ENCODE measurements at regions not wholly inside any gene's neighbourhood (a gene's known extent, or its start where the extent isn't known, plus 50 kb on each side); places are given as distances from the start of the nearest gene placed in this dataset.

DNA sequence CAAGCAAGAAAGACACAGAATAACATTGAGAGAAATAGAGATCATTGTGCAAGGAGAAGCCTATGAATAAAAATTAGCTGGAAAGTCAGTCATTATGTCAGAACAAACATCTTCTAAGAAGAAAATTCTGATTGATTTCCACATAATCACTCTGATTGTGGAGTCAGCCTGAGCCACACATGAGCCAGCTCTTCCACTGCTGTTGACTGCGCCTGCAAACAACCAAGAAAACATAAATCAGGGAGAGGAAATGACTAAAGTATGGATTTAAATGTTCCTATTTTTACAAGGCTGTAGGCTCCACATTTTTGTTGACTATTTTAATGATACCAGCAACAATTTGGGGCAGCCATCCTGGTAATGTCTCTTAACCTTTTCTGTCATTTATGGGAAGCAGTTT is 962.3 kb downstream of the EFNB2 start:
- DNase-seq, result no peak

DNA sequence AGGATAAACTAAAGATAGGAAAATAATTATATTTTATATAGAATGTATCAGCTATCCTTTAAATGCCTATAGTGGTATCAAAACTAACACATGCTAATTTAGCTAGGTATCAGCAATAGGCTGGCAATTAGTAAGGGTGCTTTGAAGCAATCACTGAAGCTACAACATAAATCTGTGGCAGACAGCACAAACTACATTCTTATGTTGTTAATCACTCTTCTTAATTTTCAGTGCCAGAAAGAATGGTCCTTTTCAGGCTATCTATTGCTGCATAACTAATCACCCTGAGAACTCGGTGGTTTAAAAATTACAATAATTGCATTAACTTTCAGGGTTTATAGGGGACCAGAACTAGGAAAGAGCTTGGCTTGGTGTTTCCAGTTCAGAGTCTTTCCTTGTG is 963.1 kb downstream of the EFNB2 start:
- DNase-seq, result no peak

DNA sequence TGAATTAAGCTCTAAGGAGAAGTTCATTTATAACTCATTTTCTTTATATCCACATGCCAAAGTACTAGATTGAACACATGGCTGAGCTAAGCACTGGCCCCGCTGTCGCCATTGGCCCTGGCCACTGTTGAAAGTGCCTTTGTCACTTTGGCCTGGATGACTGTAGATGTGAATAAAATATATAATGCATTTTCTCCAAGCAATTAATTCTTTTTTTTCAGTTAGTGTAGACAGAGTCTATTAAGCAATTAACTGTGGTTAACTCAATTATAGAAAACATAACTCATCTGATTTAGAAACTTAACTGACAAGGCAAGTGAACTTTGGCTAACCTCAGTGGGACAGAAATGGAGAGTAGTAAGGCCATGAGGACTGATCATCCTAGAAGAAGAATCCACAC is 965.6 kb downstream of the EFNB2 start:
- no peak for DNase-seq

- DNase-seq, result no peak
Observed at GRCh38 chr13:105567951-105568525, 967.4 kb downstream of the EFNB2 start.

- DNase-seq, result no peak
Observed at GRCh38 chr13:105565136-105565727, 970.2 kb downstream of the EFNB2 start.

DNA sequence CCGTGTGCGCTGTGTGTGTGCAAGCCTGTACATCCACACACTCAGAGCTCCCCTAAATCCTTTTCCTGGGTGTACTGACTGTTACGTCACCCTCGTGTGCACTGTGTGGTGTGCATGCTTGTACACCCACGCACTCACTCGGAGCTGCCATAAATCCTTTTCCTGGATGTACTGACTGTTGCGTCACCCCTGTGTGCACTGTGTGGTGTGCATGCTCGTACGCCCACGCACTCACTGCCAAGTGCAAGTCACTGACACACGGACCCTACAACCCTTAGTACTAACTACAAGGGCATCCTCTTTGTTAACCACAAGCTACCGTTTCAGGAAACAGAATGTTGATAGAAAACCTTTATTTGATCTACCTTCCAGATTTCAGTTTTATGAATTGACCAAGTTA is 983.4 kb downstream of the EFNB2 start:
- no peak for DNase-seq

GRCh38 chr13:105547851-105548250 is 987.6 kb downstream of the EFNB2 start:
- DNase-seq, result no peak

DNA sequence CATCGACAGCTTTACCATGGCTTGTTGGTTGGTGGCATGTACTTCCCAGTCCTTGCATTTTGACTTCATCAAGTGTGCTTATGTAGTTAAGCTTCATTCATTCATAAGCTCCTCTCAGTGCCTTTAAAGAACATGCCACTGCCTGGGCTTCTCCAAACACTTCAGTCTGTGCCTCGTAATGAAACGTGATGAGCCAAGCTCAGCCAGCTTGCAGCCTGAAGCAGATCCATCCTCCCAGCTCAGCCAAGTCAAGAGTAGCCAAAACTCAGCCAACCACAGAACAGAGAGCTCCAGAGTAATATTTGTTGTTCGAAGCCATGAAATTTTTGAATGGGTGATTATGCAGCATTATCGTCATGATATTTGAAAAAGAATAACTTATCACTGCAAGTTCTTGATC is 989.7 kb downstream of the EFNB2 start:
- no peak for DNase-seq

DNA sequence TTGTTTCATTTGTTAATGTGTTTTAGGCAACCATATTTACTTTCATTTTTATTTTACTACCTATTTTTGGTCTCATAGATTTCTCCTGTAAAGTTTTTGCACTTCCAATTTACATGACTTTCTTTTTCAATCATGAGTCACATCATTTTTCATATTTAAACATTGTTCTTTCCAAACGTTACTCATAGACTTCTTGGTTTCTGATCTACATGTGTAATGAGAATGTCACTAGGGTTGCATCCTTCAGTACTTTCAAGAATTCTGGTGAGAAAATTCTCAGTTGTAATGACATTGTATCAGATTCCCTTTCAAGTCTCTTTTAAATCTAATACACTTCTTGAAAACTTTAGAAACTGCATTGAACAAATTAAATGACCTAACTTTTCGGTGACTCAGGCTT is 991.7 kb downstream of the EFNB2 start:
- DNase-seq, result no peak

- DNase-seq, result no peak
Observed at GRCh38 chr13:105541565-105541964, 993.9 kb downstream of the EFNB2 start.

DNA sequence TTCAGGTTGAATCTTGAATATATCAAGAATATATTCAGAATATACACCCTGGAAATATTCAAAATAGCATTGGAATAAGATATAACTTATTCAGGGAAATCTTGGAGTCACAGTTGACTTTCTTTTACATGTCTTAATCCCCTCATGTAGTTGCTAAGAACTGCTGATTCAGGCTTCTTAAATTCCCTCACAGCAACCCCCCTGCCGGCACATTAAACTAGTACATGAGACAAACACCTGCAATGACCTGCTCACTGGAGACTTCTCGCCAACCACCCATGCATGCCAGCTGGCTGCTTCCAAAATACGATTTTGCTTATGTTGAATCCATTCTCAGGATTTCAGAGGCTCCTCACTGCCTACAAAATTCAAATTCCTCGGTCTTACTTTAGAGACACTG is 997.1 kb downstream of the EFNB2 start:
- no peak for DNase-seq

DNA sequence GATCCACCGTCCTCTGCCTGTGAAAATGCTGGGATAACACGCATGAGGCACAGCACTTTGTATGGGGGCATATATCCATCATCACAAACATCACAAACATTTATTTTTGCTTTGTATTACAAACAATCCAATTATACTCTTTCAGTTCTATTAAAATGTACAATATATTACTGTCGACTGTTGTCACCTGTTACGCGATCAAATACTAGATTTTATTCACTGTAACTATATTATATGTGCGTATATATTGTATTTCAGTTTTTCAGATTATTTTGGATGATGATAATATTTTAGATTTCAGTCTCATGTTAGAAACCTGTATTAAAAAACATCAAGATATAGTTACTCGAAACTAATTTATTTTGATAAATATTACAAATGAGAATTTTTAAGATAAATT is 998.3 kb downstream of the EFNB2 start:
- no peak for DNase-seq

DNA sequence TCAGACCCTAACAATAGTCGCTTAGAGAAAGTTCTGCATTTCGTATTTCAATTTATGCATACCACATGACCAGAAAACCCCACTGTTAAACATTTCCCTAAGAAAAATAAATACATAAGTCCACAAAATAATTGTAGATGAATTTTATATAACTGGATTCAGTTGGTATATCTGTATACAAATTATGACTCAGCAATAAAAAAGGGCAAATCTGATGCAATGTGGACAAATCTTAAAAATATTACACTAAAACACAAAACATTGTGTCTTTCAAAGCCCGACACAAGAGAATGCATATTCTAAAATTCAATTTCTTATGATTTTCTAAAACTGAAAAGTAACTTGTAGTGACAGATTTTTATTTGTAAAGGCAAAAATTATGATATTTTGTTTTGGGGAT is 1005.0 kb downstream of the EFNB2 start:
- no peak for DNase-seq

GRCh38 chr13:105527127-105527526 is 1008.3 kb downstream of the EFNB2 start:
- DNase-seq, result no peak

DNA sequence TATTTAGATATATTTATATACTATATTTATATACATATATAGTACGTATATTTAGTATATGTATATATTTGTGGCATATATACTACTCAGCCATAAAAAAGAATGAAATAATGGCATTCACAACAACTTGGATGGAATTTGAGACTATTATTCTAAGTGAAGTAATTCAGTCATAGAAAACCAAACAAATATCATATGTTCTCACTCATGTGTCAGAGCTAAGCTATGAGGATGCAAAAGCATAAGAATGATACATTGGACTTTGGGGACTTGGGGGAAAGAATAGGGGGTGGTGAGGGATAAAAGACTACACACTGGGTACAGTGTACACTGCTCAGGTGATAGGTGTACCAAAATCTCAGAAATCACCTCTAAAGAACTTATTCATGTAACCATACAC is 1015.7 kb downstream of the EFNB2 start:
- DNase-seq, result no peak

DNA sequence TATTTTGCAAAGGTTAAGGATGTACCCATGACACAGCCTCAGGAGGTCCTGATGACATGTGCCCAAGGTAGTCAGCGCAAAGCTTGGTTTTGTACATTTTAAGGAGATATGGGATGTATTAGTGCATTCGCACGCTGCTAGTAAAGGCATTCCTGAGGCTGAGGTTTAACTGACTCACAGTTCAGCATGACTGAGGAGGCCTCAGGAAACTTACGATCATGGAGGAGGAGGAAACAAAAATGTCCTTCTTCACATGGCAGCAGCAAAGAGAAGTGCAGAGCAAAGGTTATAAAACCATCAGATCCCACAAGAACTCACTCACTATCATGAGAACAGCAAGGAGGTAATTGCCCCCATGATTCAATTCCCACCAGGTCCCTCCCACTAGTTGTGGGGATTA is 1017.4 kb downstream of the EFNB2 start:
- no peak for DNase-seq

GRCh38 chr13:105514401-105514800 is 1021.1 kb downstream of the EFNB2 start:
- DNase-seq, result no peak

DNA sequence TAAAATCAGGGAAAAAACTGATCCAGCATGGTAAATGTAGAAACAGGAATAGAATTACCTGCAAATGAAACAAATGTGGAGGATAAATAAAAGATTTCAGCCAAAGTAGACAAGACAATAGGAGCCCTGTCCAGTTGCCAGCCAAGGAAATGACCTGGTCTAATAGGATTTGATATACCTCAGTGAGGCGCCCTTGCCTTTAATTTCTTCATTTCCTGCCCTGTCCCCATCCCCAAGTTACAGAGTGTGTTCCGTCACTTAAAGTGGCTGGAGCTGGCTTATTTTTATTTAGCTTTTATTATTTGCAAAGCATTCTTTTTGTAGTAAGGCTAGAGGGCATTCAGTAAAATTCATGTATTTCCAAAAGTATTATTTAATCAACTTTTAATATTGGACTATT is 1022.0 kb downstream of the EFNB2 start:
- DNase-seq, result no peak

DNA sequence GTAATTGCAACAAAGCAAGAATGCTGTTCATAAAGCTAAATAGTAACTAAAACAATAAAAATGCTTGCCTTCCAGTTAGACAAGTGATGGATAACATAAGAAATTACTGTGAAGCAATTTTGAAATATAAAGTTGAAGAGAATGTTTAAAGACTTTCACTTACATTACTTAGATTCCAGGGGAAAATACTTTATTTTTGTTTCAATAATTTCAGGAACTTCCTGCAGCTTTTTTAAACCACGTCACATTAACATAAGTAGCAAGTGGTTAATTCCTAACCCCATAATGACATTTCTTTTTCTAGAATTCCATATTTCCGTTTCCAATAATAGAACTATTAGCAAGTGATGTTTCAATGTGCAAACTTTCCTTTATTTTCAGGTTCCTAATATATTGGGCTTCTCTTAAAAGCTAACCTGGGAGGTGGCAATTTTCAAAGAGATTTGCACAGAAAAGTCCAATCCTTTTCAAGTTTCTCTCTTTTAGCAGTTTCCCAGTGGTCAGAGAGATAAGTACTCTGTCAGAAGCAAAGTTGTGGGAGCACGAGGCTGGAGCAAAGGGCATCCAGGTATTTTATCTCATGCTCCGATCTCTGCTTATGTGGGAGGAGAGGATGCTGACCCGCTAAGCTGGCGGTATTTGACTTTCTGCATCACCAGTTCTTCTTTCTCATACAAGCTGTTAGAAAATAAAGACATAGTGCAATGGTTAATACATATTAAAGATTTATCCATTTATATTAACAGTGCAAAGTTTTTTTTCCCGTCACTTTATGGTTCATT is 1025.3 kb downstream of the EFNB2 start:
- no peak for DNase-seq

GRCh38 chr13:105506463-105506862 is 1029.0 kb downstream of the EFNB2 start:
- no peak for DNase-seq

- DNase-seq, result no peak
Observed at GRCh38 chr13:105502193-105502592, 1033.3 kb downstream of the EFNB2 start.

DNA sequence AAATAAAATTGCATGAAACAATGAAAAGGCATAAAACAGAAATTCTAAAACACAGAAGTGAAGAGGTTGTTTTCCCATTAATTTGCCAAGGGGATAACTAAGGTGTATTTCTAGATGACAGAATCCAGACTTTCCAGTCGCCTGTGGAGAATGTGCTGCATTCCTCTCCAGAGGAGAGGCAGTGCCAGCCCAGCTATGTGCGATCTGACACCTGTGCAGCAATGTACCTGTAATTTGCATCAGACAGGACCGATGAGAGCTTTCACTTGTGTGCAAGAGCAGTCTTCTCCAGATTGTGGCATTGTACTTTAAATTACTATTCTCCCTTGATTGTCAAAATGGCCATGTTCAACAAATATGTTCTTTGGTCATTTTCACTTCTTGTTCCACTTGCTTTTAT is 1037.9 kb downstream of the EFNB2 start:
- DNase-seq, result no peak

DNA sequence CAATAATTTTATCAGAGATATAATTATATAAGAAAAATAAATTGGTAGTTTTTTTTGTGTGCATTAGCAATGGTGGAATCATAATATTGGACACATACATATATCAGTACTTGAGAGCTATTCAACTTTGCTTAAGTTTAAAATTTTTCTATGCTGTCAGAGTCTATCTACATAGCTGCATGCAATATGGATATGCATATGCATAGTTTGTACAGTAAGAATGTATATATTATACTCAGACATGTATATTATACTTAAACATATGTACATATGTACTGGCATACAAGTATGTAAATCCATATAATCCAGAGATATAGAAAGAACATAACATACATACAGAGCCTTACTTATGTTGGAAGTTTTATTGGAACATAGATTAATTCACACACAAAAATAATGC is 1043.2 kb downstream of the EFNB2 start:
- DNase-seq, result no peak

DNA sequence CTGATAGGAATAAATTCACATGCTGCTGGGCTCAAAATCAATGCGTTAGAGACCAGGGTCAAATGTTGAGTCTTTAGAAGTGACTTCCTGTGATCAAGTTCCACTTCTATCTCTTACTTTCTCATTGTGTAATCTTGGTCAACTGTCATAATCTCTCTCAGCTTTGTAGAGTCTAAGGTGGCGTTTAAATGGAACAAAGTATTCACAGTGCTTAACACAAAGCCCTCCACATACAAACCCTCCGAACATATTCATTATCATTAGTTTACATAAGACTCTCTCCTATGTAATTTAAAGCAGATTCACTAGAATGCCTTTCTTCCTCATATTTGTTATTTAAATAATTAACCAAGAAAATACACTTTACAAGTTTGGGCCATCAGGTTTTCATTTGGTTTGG is 1044.1 kb downstream of the EFNB2 start:
- no peak for DNase-seq

- DNase-seq, result no peak
Observed at GRCh38 chr13:105485081-105485480, 1050.4 kb downstream of the EFNB2 start.

Data from stimulated activated naive CD4-positive, alpha-beta T cell (primary cell).